Activated CD8-positive, alpha-beta memory T cell treated with anti-CD3 and anti-CD28 coated beads, Interleukin-2, amount 10 ng/mL, durations not matched to agents 7 days and 5 days (primary cell): ENCODE measurements at regions not wholly inside any gene's neighbourhood (a gene's known extent, or its start where the extent isn't known, plus 50 kb on each side); places are given as distances from the start of the nearest gene placed in this dataset.

Experiments used
- ATAC-seq: fragments of 150-1000 bp; cut with Tn5 transposase; one replicate; pipeline ENCODE4 v1.10.0; 2021; ENCODE audit warnings: moderate library complexity
- CTCF ChIA-PET: fragments of 350-600 bp; sonication (Branson Sonifier 250); formaldehyde crosslinking; loops from one replicate; lab custom pipeline; 2021; ENCODE audit warnings: antibody characterized with exemption; lab: Charles Lee
- DNase-seq: peaks from one replicate; pipeline ENCODE4 v3.0.0-alpha.2; 2020
- H3K27ac Mint-ChIP-seq: one replicate; pipeline ENCODE4 v1.8.0; 2021; ENCODE audit warnings: mild to moderate bottlenecking, mixed read lengths
- H3K27me3 Mint-ChIP-seq: one replicate; pipeline ENCODE4 v1.8.0; 2021; ENCODE audit warnings: mixed read lengths
- H3K36me3 Mint-ChIP-seq: one replicate; pipeline ENCODE4 v1.8.0; 2021; ENCODE audit warnings: mild to moderate bottlenecking, mixed read lengths
- H3K4me1 Mint-ChIP-seq: one replicate; pipeline ENCODE4 v1.8.0; 2021; ENCODE audit warnings: mixed read lengths
- H3K4me3 Mint-ChIP-seq: one replicate; pipeline ENCODE4 v1.8.0; 2021; ENCODE audit warnings: mild to moderate bottlenecking, moderate library complexity, mixed read lengths
- H3K9me3 Mint-ChIP-seq: one replicate; pipeline ENCODE4 v1.8.0; 2022; ENCODE audit warnings: low read depth, mixed read lengths

GRCh38 chr5:93303291-93303691, 277.7 kb downstream of the NR2F1-AS1 start:
- DNase-seq: no peak
- no peak for ATAC-seq

GRCh38 chr5:93302711-93303110, 278.3 kb downstream of the NR2F1-AS1 start:
- DNase-seq (no peak), ATAC-seq (no peak)
- no peaks in the 10 kb centered on the region for H3K27me3 Mint-ChIP-seq
- CTCF ChIA-PET: no interaction called here
- H3K36me3 Mint-ChIP-seq: no peaks in the 10 kb centered on the region
- no peaks in the 10 kb centered on the region for H3K4me1 Mint-ChIP-seq
- H3K27ac Mint-ChIP-seq: no peak overlapping the region
- H3K9me3 Mint-ChIP-seq: no peaks in the 10 kb centered on the region
- no peak overlapping the region for H3K4me3 Mint-ChIP-seq

More at GRCh38 chr5:93303291-93303691, 277.7 kb downstream of the NR2F1-AS1 start:
- H3K36me3 Mint-ChIP-seq: no peaks in the 10 kb centered on the region
- no peaks in the 10 kb centered on the region for H3K4me1 Mint-ChIP-seq
- H3K27me3 Mint-ChIP-seq: no peaks in the 10 kb centered on the region
- H3K9me3 Mint-ChIP-seq: no peaks in the 10 kb centered on the region
- H3K27ac Mint-ChIP-seq: no peak overlapping the region
- CTCF ChIA-PET: no interaction called here
- no peak overlapping the region for H3K4me3 Mint-ChIP-seq

- Mint-ChIP-seq H3K4me3 (no peak overlapping the region), H3K4me1 (no peaks in the 10 kb centered on the region), H3K27me3 (no peaks in the 10 kb centered on the region), H3K36me3 (no peaks in the 10 kb centered on the region), H3K27ac (no peak overlapping the region), H3K9me3 (no peaks in the 10 kb centered on the region)
- CTCF ChIA-PET: no interaction called here
- no peak for ATAC-seq
- DNase-seq: no peak
Observed at GRCh38 chr5:93300945-93301344, 280.1 kb downstream of the NR2F1-AS1 start.

DNA sequence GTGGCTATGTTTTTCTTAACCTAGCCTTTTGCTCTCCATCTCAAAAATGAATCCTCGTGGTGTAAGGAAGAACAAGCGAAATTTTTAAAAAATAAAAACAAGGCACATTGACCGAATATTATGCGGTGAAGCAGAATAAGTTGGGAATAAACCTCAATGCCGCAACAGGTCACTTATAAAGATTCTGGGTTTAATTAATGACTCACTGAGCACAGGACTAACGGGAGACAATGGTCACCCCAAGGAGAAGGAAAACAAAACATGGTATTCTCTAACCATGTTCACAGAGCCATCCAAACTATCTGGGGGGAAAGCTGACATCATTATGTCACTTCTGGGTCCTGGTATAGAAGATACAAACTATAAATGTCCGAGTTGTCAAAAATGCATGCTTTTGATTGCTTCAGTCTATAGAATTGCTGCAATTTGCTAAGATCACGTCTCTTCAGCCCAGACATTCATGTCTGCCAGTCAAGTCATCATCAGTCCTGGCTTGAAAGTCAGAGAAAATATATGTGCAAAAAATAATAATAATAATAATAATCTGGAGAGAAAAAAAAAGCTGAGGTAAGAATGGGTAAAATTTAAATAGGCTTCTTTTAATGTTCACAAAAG, 280.6 kb downstream of the NR2F1-AS1 start:
- ATAC-seq: no peak
- Mint-ChIP-seq H3K27me3 (no peaks in the 10 kb centered on the region), H3K9me3 (no peaks in the 10 kb centered on the region), H3K4me3 (no peak overlapping the region), H3K36me3 (no peaks in the 10 kb centered on the region), H3K27ac (no peak overlapping the region), H3K4me1 (no peaks in the 10 kb centered on the region)
- DNase-seq: no peak
- CTCF ChIA-PET: no interaction called here

DNA sequence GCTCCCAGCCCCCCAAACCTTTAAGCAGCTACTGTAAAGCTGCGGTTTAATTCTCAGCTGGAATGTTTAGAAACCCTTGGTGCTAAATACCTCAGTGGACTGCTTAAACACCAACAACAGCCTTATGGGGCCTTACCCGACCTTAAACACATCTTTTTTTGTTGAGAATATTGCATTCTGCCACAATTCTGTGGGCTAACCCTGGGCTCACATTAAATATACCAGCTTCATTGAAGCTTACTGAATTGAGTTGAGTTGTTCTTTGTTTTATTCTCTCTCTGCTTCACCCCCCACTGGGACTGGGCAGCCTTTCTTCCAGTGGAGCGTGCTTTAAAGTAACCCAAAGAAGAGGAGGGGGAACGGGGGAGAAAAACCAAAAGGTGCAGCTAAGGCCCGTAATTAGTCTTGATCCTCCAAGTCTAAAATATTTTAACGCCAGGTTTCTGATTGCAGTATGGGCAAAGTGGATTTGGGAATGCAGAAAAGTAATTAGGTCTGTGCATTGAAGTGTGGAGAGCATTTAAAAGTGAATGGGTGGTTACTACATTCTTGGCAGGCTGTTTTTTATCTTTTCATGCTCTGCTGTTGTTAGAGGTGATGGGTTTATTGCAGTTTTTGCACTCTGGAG, 281.2 kb downstream of the NR2F1-AS1 start:
- ATAC-seq (no peak), DNase-seq (no peak)
- Mint-ChIP-seq H3K4me1 (no peaks in the 10 kb centered on the region), H3K4me3 (no peak overlapping the region), H3K9me3 (no peaks in the 10 kb centered on the region), H3K27me3 (no peaks in the 10 kb centered on the region), H3K27ac (no peak overlapping the region), H3K36me3 (no peaks in the 10 kb centered on the region)
- CTCF ChIA-PET: no interaction called here

GRCh38 chr5:93297116-93297515, 283.9 kb downstream of the NR2F1-AS1 start:
- Mint-ChIP-seq H3K9me3 (peaks cover 4% of the 10 kb centered on the region), H3K4me1 (no peaks in the 10 kb centered on the region), H3K36me3 (no peaks in the 10 kb centered on the region), H3K4me3 (no peak overlapping the region), H3K27me3 (no peaks in the 10 kb centered on the region), H3K27ac (no peak overlapping the region)
- no peak for ATAC-seq
- CTCF ChIA-PET: no interaction called here
- DNase-seq: no peak

DNA sequence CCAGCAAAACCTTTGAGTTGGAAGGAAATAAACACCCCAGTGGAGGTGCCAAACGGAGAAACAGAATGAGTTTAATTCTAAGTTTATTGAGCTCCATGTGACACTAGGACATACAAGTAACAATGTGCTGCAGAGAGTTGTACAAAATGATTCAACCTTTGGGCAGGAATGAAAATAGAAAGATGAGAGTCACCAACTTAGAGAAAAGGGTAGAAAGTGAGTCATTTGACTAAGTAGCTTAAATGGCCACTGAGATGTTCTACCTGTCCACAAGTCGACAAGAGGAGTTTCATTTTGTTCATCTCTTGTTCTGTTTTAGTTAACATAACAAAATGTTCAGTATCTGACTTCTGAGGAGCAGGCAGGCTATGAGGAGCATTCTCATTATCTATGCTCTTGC, 284.7 kb downstream of the NR2F1-AS1 start:
- no peak for DNase-seq
- Mint-ChIP-seq H3K27me3 (no peaks in the 10 kb centered on the region), H3K4me3 (no peak overlapping the region), H3K4me1 (no peaks in the 10 kb centered on the region), H3K27ac (no peak overlapping the region), H3K9me3 (peaks cover 4% of the 10 kb centered on the region), H3K36me3 (no peaks in the 10 kb centered on the region)
- ATAC-seq: no peak
- CTCF ChIA-PET: no interaction called here

- peaks cover 4% of the 10 kb centered on the region for H3K9me3 Mint-ChIP-seq
- no peaks in the 10 kb centered on the region for H3K4me1 Mint-ChIP-seq
- DNase-seq (no peak), ATAC-seq (no peak)
- H3K27me3 Mint-ChIP-seq: no peaks in the 10 kb centered on the region
- no peak overlapping the region for H3K27ac Mint-ChIP-seq
- H3K36me3 Mint-ChIP-seq: no peaks in the 10 kb centered on the region
- H3K4me3 Mint-ChIP-seq: no peak overlapping the region
- CTCF ChIA-PET: no interaction called here
Observed at GRCh38 chr5:93294996-93295395, 286.0 kb downstream of the NR2F1-AS1 start.

DNA sequence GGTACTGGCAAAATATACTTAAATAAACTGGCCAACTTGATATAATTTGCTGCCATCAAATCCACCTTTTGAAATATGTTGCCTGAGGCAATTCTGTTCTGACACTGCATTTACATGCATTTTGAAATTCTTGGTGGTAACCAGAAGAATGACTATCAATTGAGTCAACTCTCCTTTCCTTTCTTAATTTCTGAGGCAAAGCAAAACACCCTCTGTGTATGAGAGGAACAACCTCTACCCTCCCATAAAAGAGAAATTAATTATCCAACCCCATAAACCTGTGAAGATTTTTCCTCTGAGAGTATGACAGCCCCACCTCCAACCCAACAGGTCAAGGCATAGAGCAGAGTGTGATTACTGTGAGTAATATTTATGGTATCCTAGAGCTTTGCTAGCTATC, 286.8 kb downstream of the NR2F1-AS1 start:
- no peaks in the 10 kb centered on the region for H3K4me1 Mint-ChIP-seq
- no peak overlapping the region for H3K27ac Mint-ChIP-seq
- ATAC-seq: no peak
- H3K4me3 Mint-ChIP-seq: no peak overlapping the region
- H3K27me3 Mint-ChIP-seq: no peaks in the 10 kb centered on the region
- peaks cover 4% of the 10 kb centered on the region for H3K9me3 Mint-ChIP-seq
- CTCF ChIA-PET: no interaction called here
- DNase-seq: no peak
- no peaks in the 10 kb centered on the region for H3K36me3 Mint-ChIP-seq

DNA sequence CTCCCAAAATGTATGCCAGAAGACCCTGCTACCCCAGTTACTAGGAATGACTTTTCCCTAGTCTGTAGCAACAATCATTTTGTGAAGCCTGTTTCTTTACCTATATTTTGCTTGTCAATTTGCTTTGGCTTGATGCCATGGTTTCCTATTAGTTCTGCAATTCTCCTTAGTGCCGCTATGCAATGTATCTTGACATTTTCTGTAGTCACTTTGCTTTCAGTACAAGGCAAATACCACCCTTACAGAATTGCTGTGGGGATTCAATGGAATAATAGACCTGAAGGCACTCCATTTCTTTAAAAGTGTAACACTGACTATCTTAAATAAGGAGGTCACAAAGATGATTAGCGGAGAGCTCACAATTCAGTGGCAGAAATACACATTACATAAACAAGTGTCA, 291.1 kb downstream of the NR2F1-AS1 start:
- DNase-seq: no peak
- CTCF ChIA-PET: no interaction called here
- Mint-ChIP-seq H3K27me3 (no peaks in the 10 kb centered on the region), H3K4me1 (no peaks in the 10 kb centered on the region), H3K27ac (no peak overlapping the region), H3K4me3 (no peak overlapping the region), H3K36me3 (no peaks in the 10 kb centered on the region), H3K9me3 (peaks cover 4% of the 10 kb centered on the region)
- ATAC-seq: no peak

DNA sequence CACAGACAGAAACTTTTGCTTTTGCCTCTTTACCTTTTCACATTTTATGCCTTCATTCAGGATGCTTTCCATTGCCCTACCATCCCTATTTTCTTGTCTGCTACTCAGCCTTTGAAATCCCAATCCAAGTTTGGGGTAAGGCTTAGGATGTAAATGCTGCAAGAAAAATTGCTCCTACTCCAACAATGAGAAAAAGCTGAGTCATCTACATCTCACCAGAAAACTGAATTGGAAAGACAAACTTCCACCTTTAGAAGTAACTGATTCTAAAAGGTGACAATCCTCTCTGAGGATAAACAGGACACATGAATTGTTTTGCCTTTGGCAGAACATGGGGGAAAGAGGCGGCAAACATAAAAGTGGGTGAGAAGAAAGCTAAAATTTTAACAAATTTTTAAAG, 295.6 kb downstream of the NR2F1-AS1 start:
- ATAC-seq: no peak
- H3K4me1 Mint-ChIP-seq: no peaks in the 10 kb centered on the region
- no peaks in the 10 kb centered on the region for H3K36me3 Mint-ChIP-seq
- no peaks in the 10 kb centered on the region for H3K27me3 Mint-ChIP-seq
- no peak overlapping the region for H3K4me3 Mint-ChIP-seq
- no peak for DNase-seq
- H3K27ac Mint-ChIP-seq: no peak overlapping the region
- H3K9me3 Mint-ChIP-seq: no peaks in the 10 kb centered on the region
- CTCF ChIA-PET: no interaction called here

- no peak overlapping the region for H3K4me3 Mint-ChIP-seq
- DNase-seq: no peak
- no peaks in the 10 kb centered on the region for H3K9me3 Mint-ChIP-seq
- no peak for ATAC-seq
- no peaks in the 10 kb centered on the region for H3K4me1 Mint-ChIP-seq
- H3K36me3 Mint-ChIP-seq: no peaks in the 10 kb centered on the region
- CTCF ChIA-PET: no interaction called here
- H3K27ac Mint-ChIP-seq: no peak overlapping the region
- no peaks in the 10 kb centered on the region for H3K27me3 Mint-ChIP-seq
Observed at GRCh38 chr5:93281980-93282772, 298.8 kb downstream of the NR2F1-AS1 start.

DNA sequence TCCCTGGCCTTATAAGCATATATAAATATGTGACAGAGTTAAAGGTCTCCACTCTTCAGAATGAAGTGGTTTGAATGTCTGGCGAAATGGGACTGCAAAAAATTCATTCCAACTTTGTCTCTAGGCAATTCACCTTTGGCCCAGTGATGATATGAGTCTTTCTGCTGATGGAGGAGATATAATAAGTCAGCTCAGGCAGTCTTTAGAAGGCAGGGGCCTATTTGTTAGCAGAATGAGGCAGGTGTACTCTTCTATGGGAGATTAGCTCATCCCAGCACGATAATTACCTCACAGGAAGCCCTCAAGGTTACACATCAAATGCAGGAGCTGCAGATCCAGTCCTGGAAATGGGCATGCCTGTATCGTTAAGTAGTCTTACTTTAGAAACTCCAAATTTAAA, 300.5 kb downstream of the NR2F1-AS1 start:
- DNase-seq: no peak
- H3K4me1 Mint-ChIP-seq: no peaks in the 10 kb centered on the region
- ATAC-seq: no peak
- CTCF ChIA-PET: no interaction called here
- H3K27ac Mint-ChIP-seq: no peak overlapping the region
- H3K9me3 Mint-ChIP-seq: no peaks in the 10 kb centered on the region
- H3K36me3 Mint-ChIP-seq: no peaks in the 10 kb centered on the region
- H3K4me3 Mint-ChIP-seq: no peak overlapping the region
- H3K27me3 Mint-ChIP-seq: no peaks in the 10 kb centered on the region
